B cell (primary cell): ENCODE measurements at regions not wholly inside any gene's neighbourhood (a gene's known extent, or its start where the extent isn't known, plus 50 kb on each side); places are given as distances from the start of the nearest gene placed in this dataset.
"Not testable (repeated sequence)": the region's sequence is repeated elsewhere in the genome, so short reads cannot be mapped to it uniquely, and the experiment has no call there.

Source experiments
- ATAC-seq: fragments of 200-7000 bp; cut with Tn5 transposase; one replicate; pipeline ENCODE4 v1.10.0; 2021; ENCODE audit warnings: low read depth, mild to moderate bottlenecking, moderate number of reproducible peaks, moderate library complexity
- CTCF ChIA-PET: fragments of 350-600 bp; sonication (Branson Sonifier 250); formaldehyde crosslinking; loops from one replicate; lab custom pipeline; 2021; ENCODE audit warnings: antibody characterized with exemption, inconsistent platforms; lab: Charles Lee
- POLR2A ChIA-PET: fragments of 350-600 bp; sonication (Branson Sonifier 250); formaldehyde crosslinking; loops from one replicate; lab custom pipeline; 2021; ENCODE audit warnings: antibody characterized with exemption; lab: Charles Lee
- DNase-seq: peaks from one replicate; pipeline ENCODE4 v3.0.0; 2013
- H2AFZ ChIP-seq: 2 replicates; pipeline ENCODE4 v1.6.1; 2012; ENCODE audit warnings: mild to moderate bottlenecking, low read depth, low read length; ENCODE audit not compliant: insufficient read depth, poor library complexity, severe bottlenecking
- H3K27ac ChIP-seq, 2 donors: 1 replicate in 1 of 2; 2 replicates in 1 of 2; pipeline ENCODE4 v1.5.1; 2012 to 2013; ENCODE audit warnings: low read length in 2 of 2, mild to moderate bottlenecking in 2 of 2, moderate library complexity in 1 of 2
- H3K27me3 ChIP-seq, 4 experiments: fragments of 200-600 bp in 1 of 4; sonication (generic) in 1 of 4; replicated peaks in 1 of 4; 1 replicate in 2 of 4; 2 replicates in 2 of 4; pipeline versions ENCODE4 v1.6.1 to v1.7.0; 2013 to 2016; ENCODE audit warnings: low read length in 3 of 4, mild to moderate bottlenecking in 2 of 4, mixed read lengths in 1 of 4, moderate library complexity in 1 of 4; ENCODE audit not compliant: insufficient read depth in 4 of 4, control insufficient read depth in 3 of 4; ENCODE audit errors: control extremely low read depth in 1 of 4
- H3K36me3 ChIP-seq, 2 experiments: replicated peaks in 1 of 2; 1 replicate in 1 of 2; 2 replicates in 1 of 2; pipeline versions ENCODE4 v1.6.1 to v1.7.1; 2013; ENCODE audit warnings: low read length in 1 of 2; ENCODE audit not compliant: insufficient read depth in 2 of 2, control insufficient read depth in 1 of 2; ENCODE audit errors: control extremely low read depth in 1 of 2, extremely low read depth in 1 of 2
- H3K4me1 ChIP-seq, 2 donors: fragments of 200-600 bp in 1 of 2; sonication (generic) in 1 of 2; 1 replicate in 1 of 2; 2 replicates in 1 of 2; pipeline versions ENCODE4 v1.5.1 to v1.6.1; 2013 to 2017; ENCODE audit warnings: low read length in 2 of 2; ENCODE audit not compliant: control insufficient read depth in 2 of 2, insufficient read depth in 2 of 2
- H3K4me2 ChIP-seq: replicated peaks from 2 replicates; pipeline ENCODE3; 2012; ENCODE audit warnings: mild to moderate bottlenecking, low read depth, low read length; ENCODE audit not compliant: poor library complexity, severe bottlenecking
- H3K4me3 ChIP-seq, 5 experiments: fragments of 200-600 bp in 1 of 5; sonication (generic) in 1 of 5; 1 replicate in 3 of 5; 2 replicates in 2 of 5; pipeline versions ENCODE4 v1.5.1 to v1.7.0; 2011 to 2016; ENCODE audit warnings: low read length in 4 of 5, mild to moderate bottlenecking in 4 of 5, low read depth in 2 of 5, control low read depth in 1 of 5, moderate library complexity in 1 of 5; ENCODE audit not compliant: insufficient read depth in 1 of 5; ENCODE audit errors: control extremely low read depth in 1 of 5, extremely low read depth in 1 of 5
- H3K79me2 ChIP-seq: fragments of 200-600 bp; sonication (generic); one replicate; pipeline ENCODE4 v1.6.0; 2016; ENCODE audit warnings: low read length; ENCODE audit not compliant: control insufficient read depth, insufficient read depth
- H3K9ac ChIP-seq: fragments of 200-600 bp; sonication (generic); 2 replicates; pipeline ENCODE4 v1.6.1; 2017; ENCODE audit warnings: mild to moderate bottlenecking, low read length, moderate library complexity
- H3K9me3 ChIP-seq, 3 donors: one replicate each; pipeline versions ENCODE4 v1.6.1 to v1.7.1; 2013; ENCODE audit warnings: low read length in 2 of 3; ENCODE audit not compliant: control insufficient read depth in 2 of 3, insufficient read depth in 1 of 3; ENCODE audit errors: control extremely low read depth in 1 of 3
- H4K20me1 ChIP-seq: 2 replicates; pipeline ENCODE4 v1.6.0; 2012; ENCODE audit warnings: mild to moderate bottlenecking, low read length; ENCODE audit not compliant: insufficient read depth, control insufficient read depth, poor library complexity, severe bottlenecking
- H3K27ac Mint-ChIP-seq: one replicate; pipeline ENCODE4 v1.8.0; 2021; ENCODE audit warnings: mixed read lengths
- H3K27me3 Mint-ChIP-seq: one replicate; pipeline ENCODE4 v1.8.0; 2021; ENCODE audit warnings: mixed read lengths
- H3K4me1 Mint-ChIP-seq: one replicate; pipeline ENCODE4 v1.8.0; 2021; ENCODE audit warnings: mixed read lengths
- H3K4me3 Mint-ChIP-seq: one replicate; pipeline ENCODE4 v1.8.0; 2021; ENCODE audit warnings: mixed read lengths
- H3K9me3 Mint-ChIP-seq: one replicate; pipeline ENCODE4 v1.8.0; 2022; ENCODE audit warnings: mixed read lengths; ENCODE audit not compliant: insufficient read depth
- WGBS: methylation state at CpG from one replicate; pipeline ENCODE4 v1.1.5; 2013; ENCODE audit warnings: missing lambda C conversion rate; ENCODE audit not compliant: insufficient coverage; 5-methylcytosine and 5-hydroxymethylcytosine counted together
- intact Hi-C: fragments of 100-400 bp; cut with micrococcal nuclease; formaldehyde crosslinking; loops from one replicate; pipeline ENCODE4 v1.10.0; 2022

- POLR2A ChIA-PET, H2AFZ ChIP-seq, H3K36me3 ChIP-seq, H3K79me2 ChIP-seq, H3K9me3 ChIP-seq, H3K27ac Mint-ChIP-seq, CTCF ChIA-PET, H3K4me3 Mint-ChIP-seq, H3K4me1 ChIP-seq, DNase-seq, H4K20me1 ChIP-seq, H3K9me3 Mint-ChIP-seq, H3K4me2 ChIP-seq, H3K9ac ChIP-seq, intact Hi-C loops, H3K4me3 ChIP-seq, H3K27ac ChIP-seq, H3K4me1 Mint-ChIP-seq, H3K27me3 ChIP-seq, ATAC-seq: not testable (repeated sequence)
- WGBS: 93% methylated on average over 7 of the region's 14 CpGs
- H3K27me3 Mint-ChIP-seq: peaks cover 10% of the 10 kb centered on the region
Observed at GRCh38 chr1:229173491-229174476, 97.1 kb upstream of the RAB4A start.

DNA sequence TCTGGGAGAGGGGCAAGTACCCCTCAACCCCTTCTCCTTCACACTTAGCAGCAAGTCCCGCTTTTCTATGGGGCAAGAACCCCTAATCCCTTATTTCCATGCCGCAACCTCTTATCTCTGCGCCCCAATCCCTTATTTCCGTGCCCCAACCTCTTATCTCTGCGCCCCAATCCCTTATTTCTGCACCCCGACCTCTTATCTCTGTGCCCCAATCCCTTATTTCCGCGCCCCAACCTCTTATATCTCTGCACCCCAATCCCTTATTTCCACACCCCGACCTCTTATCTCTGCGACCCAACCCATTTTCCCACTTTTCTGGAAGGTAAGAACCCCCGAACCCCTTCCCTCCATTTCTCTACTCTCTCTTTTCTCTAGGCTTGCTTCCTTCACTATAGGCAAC is 95.6 kb upstream of the RAB4A start:
- H3K36me3 ChIP-seq, intact Hi-C loops, H3K9me3 Mint-ChIP-seq, H3K4me3 ChIP-seq, H2AFZ ChIP-seq, DNase-seq, H3K9ac ChIP-seq, H3K27ac Mint-ChIP-seq, CTCF ChIA-PET, H3K4me3 Mint-ChIP-seq, H3K4me1 ChIP-seq, H3K4me2 ChIP-seq, H3K79me2 ChIP-seq, H4K20me1 ChIP-seq, ATAC-seq, POLR2A ChIA-PET, H3K4me1 Mint-ChIP-seq, H3K9me3 ChIP-seq, H3K27me3 ChIP-seq, H3K27ac ChIP-seq: not testable (repeated sequence)
- H3K27me3 Mint-ChIP-seq: peaks cover 10% of the 10 kb centered on the region
- WGBS: 89% methylated on average over 8 of the region's 11 CpGs

GRCh38 chr1:229176457-229176856 is 94.5 kb upstream of the RAB4A start:
- 91% methylated on average over 6 of the region's 6 CpGs for WGBS
- CTCF ChIA-PET: not testable (repeated sequence)

More at GRCh38 chr1:229176457-229176856, 94.5 kb upstream of the RAB4A start:
- H3K27ac Mint-ChIP-seq, H3K4me3 ChIP-seq, H4K20me1 ChIP-seq, H3K27ac ChIP-seq, H3K9me3 Mint-ChIP-seq, POLR2A ChIA-PET, H3K27me3 ChIP-seq, H3K4me1 Mint-ChIP-seq, H3K9ac ChIP-seq, H3K9me3 ChIP-seq, H3K4me2 ChIP-seq, H3K36me3 ChIP-seq, intact Hi-C loops, H3K4me1 ChIP-seq, H2AFZ ChIP-seq, DNase-seq, H3K4me3 Mint-ChIP-seq, H3K79me2 ChIP-seq, ATAC-seq: not testable (repeated sequence)
- H3K27me3 Mint-ChIP-seq: peaks cover 10% of the 10 kb centered on the region
